ENCODE measurements at regions not wholly inside any gene's neighbourhood (a gene's known extent, or its start where the extent isn't known, plus 50 kb on each side); places are given as distances from the start of the nearest gene placed in this dataset.

DNA sequence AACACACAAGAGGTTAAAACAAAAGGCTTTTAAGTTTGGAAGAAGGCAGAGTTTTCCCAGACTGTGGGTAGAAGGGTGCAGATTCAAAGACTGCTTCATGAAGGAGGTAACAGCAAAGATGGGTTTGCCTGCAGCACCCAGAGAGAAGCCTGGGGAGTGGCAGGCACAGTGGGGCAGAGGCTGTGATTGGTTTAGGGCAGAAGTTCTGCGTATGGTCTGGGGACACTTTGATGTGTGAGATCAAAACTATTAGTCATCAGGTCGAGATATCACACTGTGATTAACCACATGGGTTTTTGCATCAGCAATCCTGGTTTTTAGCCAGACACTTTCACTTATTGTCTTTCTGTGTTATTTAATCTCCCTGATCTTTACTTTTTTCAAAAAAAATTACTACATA, 188.8 kb upstream of the GLRA1 start:
- TF ChIP-seq POLR2A (IDR thresholded peaks at IDR 0.05; ENCODE audit: low read depth, low read length) (no peak), POLR2AphosphoS5 (IDR thresholded peaks at IDR 0.05; ENCODE audit: low read depth, low read length) (no peak), SPI1 (IDR thresholded peaks at IDR 0.05; ENCODE audit: low read depth, low read length) (no peak), PAX5 (IDR thresholded peaks at IDR 0.05; ENCODE audit: insufficient read depth, low read length, severe bottlenecking) (no peak), TAF1 (IDR thresholded peaks at IDR 0.05; ENCODE audit: low read depth, low read length) (no peak)
